WTC11 (cell line): ENCODE measurements at regions not wholly inside any gene's neighbourhood (a gene's known extent, or its start where the extent isn't known, plus 50 kb on each side); places are given as distances from the start of the nearest gene placed in this dataset.

Source experiments
- ATAC-seq: fragments of 200-7000 bp; cut with Tn5 transposase; 2 replicates; pipeline ENCODE4 v1.10.0; 2021; ENCODE audit warnings: mild to moderate bottlenecking, moderate library complexity
- CTCF ChIA-PET: fragments of 300-600 bp; sonication (Branson Sonifier 250); formaldehyde crosslinking; loops from one replicate; lab custom pipeline; 2021; ENCODE audit warnings: antibody characterized with exemption; lab: Charles Lee
- POLR2A ChIA-PET: fragments of 350-600 bp; sonication (Branson Sonifier 250); formaldehyde crosslinking; loops from one replicate; lab custom pipeline; 2021; ENCODE audit warnings: antibody characterized with exemption; lab: Charles Lee
- DNase-seq: peaks from one replicate; pipeline ENCODE4 v3.0.0; 2021; ENCODE audit warnings: low spot score
- H3K27ac Mint-ChIP-seq: 2 replicates; pipeline ENCODE4 v1.8.0; 2021; ENCODE audit warnings: mixed read lengths
- H3K27me3 Mint-ChIP-seq: 2 replicates; pipeline ENCODE4 v1.8.0; 2021; ENCODE audit warnings: low read depth, mild to moderate bottlenecking, moderate library complexity, mixed read lengths
- H3K36me3 Mint-ChIP-seq: 2 replicates; pipeline ENCODE4 v1.8.0; 2021; ENCODE audit warnings: mixed read lengths
- H3K4me1 Mint-ChIP-seq: 2 replicates; pipeline ENCODE4 v1.8.0; 2022; ENCODE audit warnings: mixed read lengths
- H3K4me3 Mint-ChIP-seq: 2 replicates; pipeline ENCODE4 v1.8.0; 2021; ENCODE audit warnings: mild to moderate bottlenecking, moderate library complexity, mixed read lengths
- H3K9me3 Mint-ChIP-seq: 2 replicates; pipeline ENCODE4 v1.8.0; 2021; ENCODE audit warnings: mixed read lengths
- ELF4 ChIP-seq: sonication (generic); formaldehyde crosslinking; IDR thresholded peaks from 2 replicates; pipeline ENCODE4 v1.8.1; 2022; ENCODE audit warnings: low read depth, mild to moderate bottlenecking, moderate library complexity, missing genetic modification reagents
- GABPB1 ChIP-seq: sonication (generic); formaldehyde crosslinking; IDR thresholded peaks from 2 replicates; pipeline ENCODE4 v1.8.1; 2023; ENCODE audit warnings: mild to moderate bottlenecking, missing genetic modification reagents
- GRHL2 ChIP-seq: fragments of 250-450 bp; sonication (Bioruptor Pico); IDR thresholded peaks from 2 replicates; pipeline ENCODE4 v1.8.0; 2022; ENCODE audit warnings: mild to moderate bottlenecking, moderate library complexity; ENCODE audit not compliant: insufficient replicate concordance, severe bottlenecking
- HMGA2 ChIP-seq: fragments of 250-450 bp; sonication (Bioruptor Pico); IDR thresholded peaks from 2 replicates; pipeline ENCODE4 v1.4.0; 2021; ENCODE audit warnings: mild to moderate bottlenecking, moderate library complexity
- IRF2 ChIP-seq: sonication (generic); formaldehyde crosslinking; IDR thresholded peaks from 2 replicates; pipeline ENCODE4 v1.8.0; 2022; ENCODE audit warnings: low read depth, missing genetic modification reagents, borderline replicate concordance
- OVOL2 ChIP-seq: fragments of 250-450 bp; sonication (Bioruptor Pico); IDR thresholded peaks from 2 replicates; pipeline ENCODE4 v1.9.0; 2021; ENCODE audit warnings: mild to moderate bottlenecking, borderline replicate concordance
- SMAD4 ChIP-seq: sonication (generic); formaldehyde crosslinking; IDR thresholded peaks from 2 replicates; pipeline ENCODE4 v1.8.0; 2022; ENCODE audit warnings: mild to moderate bottlenecking, missing genetic modification reagents
- ZBTB21 ChIP-seq: sonication (generic); formaldehyde crosslinking; IDR thresholded peaks from 2 replicates; pipeline ENCODE4 v1.8.1; 2023; ENCODE audit warnings: mild to moderate bottlenecking, missing genetic modification reagents, borderline replicate concordance
- ZNF219 ChIP-seq: sonication (generic); formaldehyde crosslinking; IDR thresholded peaks from 2 replicates; pipeline ENCODE4 v1.8.0; 2023; ENCODE audit warnings: missing genetic modification reagents, mild to moderate bottlenecking, borderline replicate concordance
- ZNF396 ChIP-seq: fragments of 250-450 bp; sonication (Bioruptor Pico); IDR thresholded peaks from 2 replicates; pipeline ENCODE4 v1.8.0; 2021; ENCODE audit warnings: mild to moderate bottlenecking, moderate library complexity, borderline replicate concordance
- ZNF423 ChIP-seq: fragments of 250-450 bp; sonication (Bioruptor Pico); IDR thresholded peaks from 2 replicates; pipeline ENCODE4 v2.1.2; 2022; ENCODE audit warnings: mild to moderate bottlenecking, moderate library complexity
- TF ChIP-seq, protein P1 (sequence below): sonication (generic); formaldehyde crosslinking; IDR thresholded peaks from 2 replicates; pipeline ENCODE4 v1.8.1; 2023; ENCODE audit warnings: mild to moderate bottlenecking, missing genetic modification reagents
- TF ChIP-seq, protein P2 (sequence below): sonication (generic); formaldehyde crosslinking; IDR thresholded peaks from 2 replicates; pipeline ENCODE4 v1.8.1; 2022; ENCODE audit warnings: mild to moderate bottlenecking, moderate library complexity, missing genetic modification reagents
- TF ChIP-seq, protein P3 (sequence below): sonication (generic); formaldehyde crosslinking; IDR thresholded peaks from 2 replicates; pipeline ENCODE4 v1.8.1; 2023; ENCODE audit warnings: mild to moderate bottlenecking, missing genetic modification reagents, moderate library complexity
- TF ChIP-seq, protein P4 (sequence below): fragments of 250-450 bp; sonication (Bioruptor Pico); conservative IDR thresholded peaks from 2 replicates; pipeline ENCODE4 v1.9.0; 2021; ENCODE audit warnings: mild to moderate bottlenecking
- TF ChIP-seq, protein P5 (sequence below): sonication (generic); formaldehyde crosslinking; IDR thresholded peaks from 2 replicates; pipeline ENCODE4 v1.8.1; 2023; ENCODE audit warnings: mild to moderate bottlenecking, missing genetic modification reagents, moderate library complexity
- TF ChIP-seq, protein P6 (sequence below): fragments of 200-600 bp; IDR thresholded peaks from 2 replicates; pipeline ENCODE4 v1.8.0; 2022; ENCODE audit warnings: antibody characterized with exemption
- TF ChIP-seq, protein P7 (sequence below): fragments of 250-450 bp; sonication (Bioruptor Pico); IDR thresholded peaks from 2 replicates; pipeline ENCODE4 v1.8.0; 2021; ENCODE audit warnings: mild to moderate bottlenecking
- TF ChIP-seq, protein P8 (sequence below): sonication (generic); formaldehyde crosslinking; IDR thresholded peaks from 2 replicates; pipeline ENCODE4 v1.8.1; 2022; ENCODE audit warnings: missing genetic modification reagents, borderline replicate concordance
- TF ChIP-seq, protein P9 (sequence below): sonication (generic); formaldehyde crosslinking; conservative IDR thresholded peaks from 2 replicates; pipeline ENCODE4 v1.8.1; 2022; ENCODE audit warnings: mild to moderate bottlenecking, missing genetic modification reagents
- TF ChIP-seq, protein P10 (sequence below): sonication (generic); formaldehyde crosslinking; IDR thresholded peaks from 2 replicates; pipeline ENCODE4 v1.8.1; 2022; ENCODE audit warnings: low read depth, missing genetic modification reagents, borderline replicate concordance

DNA sequence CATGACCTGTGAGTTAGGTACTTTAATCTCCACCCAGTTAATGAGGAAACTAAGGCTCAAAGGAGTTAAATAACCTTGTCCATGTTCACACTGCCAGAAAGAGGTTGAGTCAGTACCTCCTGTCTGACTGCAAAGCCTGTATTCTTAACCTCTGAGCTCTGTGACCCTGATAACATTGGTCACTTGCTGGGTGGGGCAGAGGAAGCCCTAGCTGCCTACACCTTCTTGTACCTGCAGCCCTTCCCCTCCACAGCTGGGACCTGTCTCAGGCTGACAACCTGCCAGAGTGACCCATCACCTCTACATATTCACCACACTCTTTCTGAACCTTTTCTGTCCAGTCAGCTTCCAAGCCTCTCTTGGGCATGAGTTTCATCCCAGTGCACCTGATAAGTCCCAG is 106.1 kb upstream of the HES1 start (continued):
- TF ChIP-seq, protein P1, sequence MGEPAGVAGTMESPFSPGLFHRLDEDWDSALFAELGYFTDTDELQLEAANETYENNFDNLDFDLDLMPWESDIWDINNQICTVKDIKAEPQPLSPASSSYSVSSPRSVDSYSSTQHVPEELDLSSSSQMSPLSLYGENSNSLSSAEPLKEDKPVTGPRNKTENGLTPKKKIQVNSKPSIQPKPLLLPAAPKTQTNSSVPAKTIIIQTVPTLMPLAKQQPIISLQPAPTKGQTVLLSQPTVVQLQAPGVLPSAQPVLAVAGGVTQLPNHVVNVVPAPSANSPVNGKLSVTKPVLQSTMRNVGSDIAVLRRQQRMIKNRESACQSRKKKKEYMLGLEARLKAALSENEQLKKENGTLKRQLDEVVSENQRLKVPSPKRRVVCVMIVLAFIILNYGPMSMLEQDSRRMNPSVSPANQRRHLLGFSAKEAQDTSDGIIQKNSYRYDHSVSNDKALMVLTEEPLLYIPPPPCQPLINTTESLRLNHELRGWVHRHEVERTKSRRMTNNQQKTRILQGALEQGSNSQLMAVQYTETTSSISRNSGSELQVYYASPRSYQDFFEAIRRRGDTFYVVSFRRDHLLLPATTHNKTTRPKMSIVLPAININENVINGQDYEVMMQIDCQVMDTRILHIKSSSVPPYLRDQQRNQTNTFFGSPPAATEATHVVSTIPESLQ (CRISPR knock-in tag): no peak
- TF ChIP-seq GABPB1 (CRISPR knock-in tag): no peak
- TF ChIP-seq, protein P2, sequence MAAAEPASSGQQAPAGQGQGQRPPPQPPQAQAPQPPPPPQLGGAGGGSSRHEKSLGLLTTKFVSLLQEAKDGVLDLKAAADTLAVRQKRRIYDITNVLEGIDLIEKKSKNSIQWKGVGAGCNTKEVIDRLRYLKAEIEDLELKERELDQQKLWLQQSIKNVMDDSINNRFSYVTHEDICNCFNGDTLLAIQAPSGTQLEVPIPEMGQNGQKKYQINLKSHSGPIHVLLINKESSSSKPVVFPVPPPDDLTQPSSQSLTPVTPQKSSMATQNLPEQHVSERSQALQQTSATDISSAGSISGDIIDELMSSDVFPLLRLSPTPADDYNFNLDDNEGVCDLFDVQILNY (CRISPR knock-in tag): no peak
- no peak for TF ChIP-seq ZNF423 (CRISPR knock-in tag)

DNA sequence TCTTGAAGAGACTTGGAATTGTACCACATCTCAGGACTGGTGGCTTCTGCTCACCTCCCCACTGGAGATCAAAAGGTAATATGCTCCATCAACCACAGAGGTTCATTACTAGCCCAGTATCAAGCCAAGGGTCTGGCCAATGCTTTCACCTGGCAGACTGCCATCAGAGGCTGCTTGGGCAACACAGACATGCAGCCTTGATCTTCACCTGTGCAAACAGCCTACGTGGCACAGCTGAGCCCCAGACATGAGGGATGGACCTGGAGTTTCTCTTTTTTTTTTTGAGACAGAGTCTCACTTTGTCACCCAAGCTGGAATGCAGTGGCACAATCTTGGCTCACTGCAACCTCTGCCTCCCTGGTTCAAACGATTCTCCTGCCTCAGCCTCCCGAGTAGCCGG is 105.6 kb upstream of the HES1 start:
- Mint-ChIP-seq H3K36me3 (no peaks in the 10 kb centered on the region), H3K4me3 (no peak overlapping the region), H3K4me1 (peaks cover 32% of the 10 kb centered on the region), H3K27ac (no peak overlapping the region)
- no peak for DNase-seq
- no peak for TF ChIP-seq HMGA2 (CRISPR knock-in tag)
- TF ChIP-seq, protein P3, sequence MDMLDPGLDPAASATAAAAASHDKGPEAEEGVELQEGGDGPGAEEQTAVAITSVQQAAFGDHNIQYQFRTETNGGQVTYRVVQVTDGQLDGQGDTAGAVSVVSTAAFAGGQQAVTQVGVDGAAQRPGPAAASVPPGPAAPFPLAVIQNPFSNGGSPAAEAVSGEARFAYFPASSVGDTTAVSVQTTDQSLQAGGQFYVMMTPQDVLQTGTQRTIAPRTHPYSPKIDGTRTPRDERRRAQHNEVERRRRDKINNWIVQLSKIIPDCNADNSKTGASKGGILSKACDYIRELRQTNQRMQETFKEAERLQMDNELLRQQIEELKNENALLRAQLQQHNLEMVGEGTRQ (CRISPR knock-in tag): no peak
- TF ChIP-seq, protein P4, sequence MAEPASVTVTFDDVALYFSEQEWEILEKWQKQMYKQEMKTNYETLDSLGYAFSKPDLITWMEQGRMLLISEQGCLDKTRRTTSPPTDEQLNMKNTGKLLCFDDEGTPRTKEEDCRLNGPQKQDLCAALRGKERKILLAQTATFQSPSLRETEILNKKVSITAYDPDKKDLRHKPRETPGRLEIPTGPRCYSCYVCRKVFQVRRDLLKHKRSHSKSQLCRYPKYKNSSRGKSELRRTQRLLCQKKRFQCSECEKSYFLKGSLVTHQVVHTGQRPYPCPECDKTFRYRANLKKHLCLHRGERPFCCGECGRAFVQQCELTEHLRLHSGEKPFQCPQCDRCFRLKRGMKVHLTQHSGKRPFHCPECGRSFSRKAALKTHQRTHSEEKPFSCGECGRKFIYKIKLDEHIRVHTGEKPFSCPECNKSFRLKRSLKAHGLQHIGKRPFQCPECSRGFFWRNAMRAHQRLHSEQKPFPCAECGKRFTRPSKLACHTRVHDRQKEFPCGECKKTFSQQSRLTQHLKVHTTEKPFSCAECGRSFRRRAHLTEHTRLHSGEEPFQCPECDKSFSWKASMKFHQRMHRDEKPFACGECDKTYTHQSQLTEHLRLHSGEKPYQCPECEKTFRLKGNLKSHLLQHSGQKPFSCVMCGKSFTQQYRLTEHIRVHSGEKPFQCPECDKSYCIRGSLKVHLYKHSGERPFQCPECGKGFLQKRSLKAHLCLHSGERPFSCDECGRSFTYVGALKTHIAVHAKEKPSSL: no peak
- TF ChIP-seq OVOL2 (CRISPR knock-in tag): no peak
- no peak for TF ChIP-seq ZNF396 (CRISPR knock-in tag)
- TF ChIP-seq, protein P5, sequence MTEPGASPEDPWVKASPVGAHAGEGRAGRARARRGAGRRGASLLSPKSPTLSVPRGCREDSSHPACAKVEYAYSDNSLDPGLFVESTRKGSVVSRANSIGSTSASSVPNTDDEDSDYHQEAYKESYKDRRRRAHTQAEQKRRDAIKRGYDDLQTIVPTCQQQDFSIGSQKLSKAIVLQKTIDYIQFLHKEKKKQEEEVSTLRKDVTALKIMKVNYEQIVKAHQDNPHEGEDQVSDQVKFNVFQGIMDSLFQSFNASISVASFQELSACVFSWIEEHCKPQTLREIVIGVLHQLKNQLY (CRISPR knock-in tag): no peak
- TF ChIP-seq, protein P6, sequence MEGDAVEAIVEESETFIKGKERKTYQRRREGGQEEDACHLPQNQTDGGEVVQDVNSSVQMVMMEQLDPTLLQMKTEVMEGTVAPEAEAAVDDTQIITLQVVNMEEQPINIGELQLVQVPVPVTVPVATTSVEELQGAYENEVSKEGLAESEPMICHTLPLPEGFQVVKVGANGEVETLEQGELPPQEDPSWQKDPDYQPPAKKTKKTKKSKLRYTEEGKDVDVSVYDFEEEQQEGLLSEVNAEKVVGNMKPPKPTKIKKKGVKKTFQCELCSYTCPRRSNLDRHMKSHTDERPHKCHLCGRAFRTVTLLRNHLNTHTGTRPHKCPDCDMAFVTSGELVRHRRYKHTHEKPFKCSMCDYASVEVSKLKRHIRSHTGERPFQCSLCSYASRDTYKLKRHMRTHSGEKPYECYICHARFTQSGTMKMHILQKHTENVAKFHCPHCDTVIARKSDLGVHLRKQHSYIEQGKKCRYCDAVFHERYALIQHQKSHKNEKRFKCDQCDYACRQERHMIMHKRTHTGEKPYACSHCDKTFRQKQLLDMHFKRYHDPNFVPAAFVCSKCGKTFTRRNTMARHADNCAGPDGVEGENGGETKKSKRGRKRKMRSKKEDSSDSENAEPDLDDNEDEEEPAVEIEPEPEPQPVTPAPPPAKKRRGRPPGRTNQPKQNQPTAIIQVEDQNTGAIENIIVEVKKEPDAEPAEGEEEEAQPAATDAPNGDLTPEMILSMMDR: no peak
- TF ChIP-seq GRHL2: no peak
- TF ChIP-seq, protein P7, sequence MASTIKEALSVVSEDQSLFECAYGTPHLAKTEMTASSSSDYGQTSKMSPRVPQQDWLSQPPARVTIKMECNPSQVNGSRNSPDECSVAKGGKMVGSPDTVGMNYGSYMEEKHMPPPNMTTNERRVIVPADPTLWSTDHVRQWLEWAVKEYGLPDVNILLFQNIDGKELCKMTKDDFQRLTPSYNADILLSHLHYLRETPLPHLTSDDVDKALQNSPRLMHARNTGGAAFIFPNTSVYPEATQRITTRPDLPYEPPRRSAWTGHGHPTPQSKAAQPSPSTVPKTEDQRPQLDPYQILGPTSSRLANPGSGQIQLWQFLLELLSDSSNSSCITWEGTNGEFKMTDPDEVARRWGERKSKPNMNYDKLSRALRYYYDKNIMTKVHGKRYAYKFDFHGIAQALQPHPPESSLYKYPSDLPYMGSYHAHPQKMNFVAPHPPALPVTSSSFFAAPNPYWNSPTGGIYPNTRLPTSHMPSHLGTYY (CRISPR knock-in tag): no peak
- TF ChIP-seq GABPB1 (CRISPR knock-in tag): no peak
- TF ChIP-seq, protein P8, sequence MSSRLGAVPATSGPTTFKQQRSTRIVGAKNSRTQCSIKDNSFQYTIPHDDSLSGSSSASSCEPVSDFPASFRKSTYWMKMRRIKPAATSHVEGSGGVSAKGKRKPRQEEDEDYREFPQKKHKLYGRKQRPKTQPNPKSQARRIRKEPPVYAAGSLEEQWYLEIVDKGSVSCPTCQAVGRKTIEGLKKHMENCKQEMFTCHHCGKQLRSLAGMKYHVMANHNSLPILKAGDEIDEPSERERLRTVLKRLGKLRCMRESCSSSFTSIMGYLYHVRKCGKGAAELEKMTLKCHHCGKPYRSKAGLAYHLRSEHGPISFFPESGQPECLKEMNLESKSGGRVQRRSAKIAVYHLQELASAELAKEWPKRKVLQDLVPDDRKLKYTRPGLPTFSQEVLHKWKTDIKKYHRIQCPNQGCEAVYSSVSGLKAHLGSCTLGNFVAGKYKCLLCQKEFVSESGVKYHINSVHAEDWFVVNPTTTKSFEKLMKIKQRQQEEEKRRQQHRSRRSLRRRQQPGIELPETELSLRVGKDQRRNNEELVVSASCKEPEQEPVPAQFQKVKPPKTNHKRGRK (CRISPR knock-in tag): no peak
- no peak for TF ChIP-seq ZNF219 (CRISPR knock-in tag)
- no peak for TF ChIP-seq ELF4 (CRISPR knock-in tag)
- TF ChIP-seq ZBTB21 (CRISPR knock-in tag): no peak
- TF ChIP-seq, protein P9, sequence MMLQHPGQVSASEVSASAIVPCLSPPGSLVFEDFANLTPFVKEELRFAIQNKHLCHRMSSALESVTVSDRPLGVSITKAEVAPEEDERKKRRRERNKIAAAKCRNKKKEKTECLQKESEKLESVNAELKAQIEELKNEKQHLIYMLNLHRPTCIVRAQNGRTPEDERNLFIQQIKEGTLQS (CRISPR knock-in tag): no peak
- TF ChIP-seq, protein P10, sequence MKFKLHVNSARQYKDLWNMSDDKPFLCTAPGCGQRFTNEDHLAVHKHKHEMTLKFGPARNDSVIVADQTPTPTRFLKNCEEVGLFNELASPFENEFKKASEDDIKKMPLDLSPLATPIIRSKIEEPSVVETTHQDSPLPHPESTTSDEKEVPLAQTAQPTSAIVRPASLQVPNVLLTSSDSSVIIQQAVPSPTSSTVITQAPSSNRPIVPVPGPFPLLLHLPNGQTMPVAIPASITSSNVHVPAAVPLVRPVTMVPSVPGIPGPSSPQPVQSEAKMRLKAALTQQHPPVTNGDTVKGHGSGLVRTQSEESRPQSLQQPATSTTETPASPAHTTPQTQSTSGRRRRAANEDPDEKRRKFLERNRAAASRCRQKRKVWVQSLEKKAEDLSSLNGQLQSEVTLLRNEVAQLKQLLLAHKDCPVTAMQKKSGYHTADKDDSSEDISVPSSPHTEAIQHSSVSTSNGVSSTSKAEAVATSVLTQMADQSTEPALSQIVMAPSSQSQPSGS (CRISPR knock-in tag): no peak
- TF ChIP-seq SMAD4 (CRISPR knock-in tag): no peak
- TF ChIP-seq IRF2 (CRISPR knock-in tag): no peak
- TF ChIP-seq, all 79 proteins: peak for 0
- peaks cover 7% of the 10 kb centered on the region for H3K9me3 Mint-ChIP-seq
- POLR2A ChIA-PET: no interaction called here
- CTCF ChIA-PET: interaction anchor here (1.4 kb wide), 1 partner anchor 13 kb away, joined by 3 read pairs; no protein-coding TSS in a partner anchor
- H3K27me3 Mint-ChIP-seq: peaks cover 11% of the 10 kb centered on the region; the same call in 1 of the 2 replicates
- ATAC-seq: no peak
